ENCODE measurements at regions not wholly inside any gene's neighbourhood (a gene's known extent, or its start where the extent isn't known, plus 50 kb on each side); places are given as distances from the start of the nearest gene placed in this dataset.

DNA sequence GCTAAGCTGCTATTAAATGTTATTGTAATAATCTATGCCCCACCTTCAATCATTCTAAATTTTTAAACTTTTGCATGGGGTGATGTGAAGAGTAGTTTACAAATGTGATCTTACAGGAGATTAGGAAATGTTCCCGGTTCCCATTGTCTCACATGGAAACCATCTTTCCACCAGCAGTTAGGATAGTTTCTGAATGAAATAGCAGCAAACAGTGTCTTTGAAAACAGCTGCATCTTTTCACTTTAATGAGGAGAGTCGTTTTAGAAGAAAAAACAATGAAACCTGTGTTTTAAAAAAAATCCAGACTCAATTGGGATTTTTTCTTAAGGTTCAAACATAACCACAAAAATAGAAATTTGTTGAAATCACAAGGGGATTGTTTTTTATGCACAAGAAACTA is 134.2 kb downstream of the TLR5 start:
- TF ChIP-seq GATA2 (IDR thresholded peaks at IDR 0.05; ENCODE audit: low read depth, low read length) = no peak
- no peak for TF ChIP-seq GATA3 (IDR thresholded peaks at IDR 0.05; ENCODE audit: low read depth, low read length)

DNA sequence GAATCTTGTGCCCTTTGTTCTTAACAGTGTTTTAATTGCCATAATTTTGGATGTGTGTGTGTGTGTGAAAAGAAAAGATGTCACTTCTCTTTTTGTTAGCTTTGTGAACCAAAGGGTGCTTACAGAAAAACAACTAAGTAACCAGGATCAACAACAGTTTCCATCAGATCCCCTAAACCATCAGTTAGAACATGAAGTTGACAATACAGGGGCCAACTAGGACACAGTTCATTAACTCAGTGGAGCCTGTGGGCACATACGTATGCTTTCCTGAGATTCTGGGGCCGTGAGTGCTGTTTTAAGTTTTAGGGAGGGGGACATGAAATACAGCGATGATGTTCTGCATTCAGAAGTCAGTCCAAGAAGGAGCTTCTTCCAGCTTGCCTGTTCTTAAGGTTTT is 133.6 kb downstream of the TLR5 start:
- TF ChIP-seq GATA2 (IDR thresholded peaks at IDR 0.05; ENCODE audit: low read depth, low read length) = no peak
- TF ChIP-seq GATA3 (IDR thresholded peaks at IDR 0.05; ENCODE audit: low read depth, low read length) = no peak

DNA sequence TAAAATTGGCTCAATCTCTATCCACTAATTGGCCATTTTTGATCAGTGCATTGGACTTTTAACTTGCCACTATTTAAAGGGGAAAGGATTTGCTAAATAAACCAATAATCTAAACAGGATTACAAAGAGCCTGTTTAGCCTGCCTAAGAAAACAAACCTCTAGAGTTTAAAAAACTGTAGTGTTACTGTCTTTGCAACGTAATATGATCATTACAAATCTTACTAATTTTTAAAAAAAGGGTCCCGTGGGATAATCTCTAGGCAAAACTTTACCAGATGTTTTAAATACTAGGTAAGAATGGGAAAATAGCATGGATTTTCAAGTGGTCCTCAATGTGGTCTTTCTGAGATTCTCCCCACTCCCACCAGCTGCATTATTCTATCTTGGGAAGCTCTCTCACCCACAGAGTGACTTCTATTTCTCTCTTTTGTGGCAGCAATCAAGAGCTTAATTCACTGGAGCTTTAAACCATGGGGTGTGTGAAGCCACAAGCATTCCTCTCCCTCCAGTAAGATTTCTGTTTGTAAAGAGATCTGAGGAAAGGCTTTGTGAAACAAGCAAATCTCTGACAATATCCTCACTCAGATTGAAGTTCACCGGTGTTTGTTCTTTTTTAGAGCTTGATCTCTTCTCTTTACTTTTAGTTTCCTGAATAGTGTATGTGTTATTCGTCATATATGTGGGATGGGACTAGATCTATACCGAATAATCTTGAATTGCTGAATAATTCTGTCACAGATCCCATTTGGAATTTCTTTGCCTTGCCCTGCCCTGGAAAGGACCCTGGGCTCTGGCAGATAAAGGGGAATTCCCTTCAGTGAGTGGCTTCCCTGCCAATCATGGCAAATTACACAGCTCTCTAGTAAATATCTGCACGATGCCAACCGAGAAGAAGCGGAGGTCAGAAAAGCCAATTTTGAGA is 132.2 kb downstream of the TLR5 start:
- TF ChIP-seq GATA3 (IDR thresholded peaks at IDR 0.05; ENCODE audit: low read depth, low read length) (no peak), GATA2 (IDR thresholded peaks at IDR 0.05; ENCODE audit: low read depth, low read length) (no peak)

GRCh38 chr1:223011505-223011856 is 131.6 kb downstream of the TLR5 start:
- TF ChIP-seq GATA2 (IDR thresholded peaks at IDR 0.05; ENCODE audit: low read depth, low read length) (no peak), GATA3 (IDR thresholded peaks at IDR 0.05; ENCODE audit: low read depth, low read length) (no peak)

DNA sequence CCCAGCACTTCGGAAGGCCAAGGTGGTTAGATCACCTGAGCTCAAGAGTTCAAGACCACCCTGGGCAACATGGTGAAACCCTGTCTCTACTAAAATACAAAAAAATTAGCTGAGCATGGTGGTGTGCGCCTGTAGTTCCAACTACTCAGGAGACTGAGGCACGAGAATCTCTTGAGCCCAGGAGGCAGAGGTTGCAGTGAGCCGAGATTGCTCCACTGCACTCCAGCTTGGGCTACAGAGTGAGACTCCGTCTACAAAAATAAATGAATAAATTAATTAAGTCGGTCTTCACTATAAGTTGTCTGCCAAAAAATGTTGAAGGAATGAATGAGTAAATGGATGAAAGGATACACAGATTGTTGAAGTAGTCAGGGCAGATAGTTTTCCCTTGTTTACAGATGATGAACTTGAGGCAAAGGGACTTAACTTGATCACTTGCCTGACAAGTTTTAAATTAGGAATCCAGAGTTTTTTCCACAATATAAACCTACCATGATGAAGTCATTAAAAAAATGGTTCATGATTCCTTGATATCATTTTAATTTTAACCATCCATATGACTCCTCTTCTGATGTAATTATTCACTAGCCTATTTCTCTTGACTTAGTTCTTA is 130.8 kb downstream of the TLR5 start:
- TF ChIP-seq GATA3 (IDR thresholded peaks at IDR 0.05; ENCODE audit: low read depth, low read length) = no peak
- TF ChIP-seq GATA2 (IDR thresholded peaks at IDR 0.05; ENCODE audit: low read depth, low read length) = no peak

GRCh38 chr1:223012938-223013337 is 130.1 kb downstream of the TLR5 start:
- TF ChIP-seq GATA2 (IDR thresholded peaks at IDR 0.05; ENCODE audit: low read depth, low read length) (no peak), GATA3 (IDR thresholded peaks at IDR 0.05; ENCODE audit: low read depth, low read length) (no peak)

- TF ChIP-seq GATA3 (IDR thresholded peaks at IDR 0.05; ENCODE audit: low read depth, low read length) (no peak), GATA2 (IDR thresholded peaks at IDR 0.05; ENCODE audit: low read depth, low read length) (no peak)
Measured at GRCh38 chr1:223014142-223014873, 128.7 kb downstream of the TLR5 start.

DNA sequence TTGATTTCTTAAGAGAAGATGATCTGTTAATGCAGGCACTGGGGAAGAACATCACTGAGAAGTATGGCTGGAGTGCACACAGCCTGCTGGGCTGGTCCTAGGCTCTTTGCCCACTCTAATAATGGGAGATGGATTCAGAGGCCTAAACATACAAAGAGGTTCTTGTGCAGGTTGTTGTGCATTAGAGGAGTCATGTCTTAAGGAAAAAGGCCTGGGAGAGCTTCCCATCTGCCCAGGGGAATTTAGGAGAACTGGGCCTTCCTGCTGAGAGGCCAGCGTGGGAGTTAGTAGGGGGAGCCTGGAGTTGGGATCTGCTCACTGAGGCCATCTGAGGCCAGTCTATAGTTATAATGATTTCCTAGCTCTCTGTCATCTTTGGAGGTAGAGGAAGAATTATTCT is 126.7 kb downstream of the TLR5 start:
- no peak for TF ChIP-seq GATA2 (IDR thresholded peaks at IDR 0.05; ENCODE audit: low read depth, low read length)
- TF ChIP-seq GATA3 (IDR thresholded peaks at IDR 0.05; ENCODE audit: low read depth, low read length) = no peak

DNA sequence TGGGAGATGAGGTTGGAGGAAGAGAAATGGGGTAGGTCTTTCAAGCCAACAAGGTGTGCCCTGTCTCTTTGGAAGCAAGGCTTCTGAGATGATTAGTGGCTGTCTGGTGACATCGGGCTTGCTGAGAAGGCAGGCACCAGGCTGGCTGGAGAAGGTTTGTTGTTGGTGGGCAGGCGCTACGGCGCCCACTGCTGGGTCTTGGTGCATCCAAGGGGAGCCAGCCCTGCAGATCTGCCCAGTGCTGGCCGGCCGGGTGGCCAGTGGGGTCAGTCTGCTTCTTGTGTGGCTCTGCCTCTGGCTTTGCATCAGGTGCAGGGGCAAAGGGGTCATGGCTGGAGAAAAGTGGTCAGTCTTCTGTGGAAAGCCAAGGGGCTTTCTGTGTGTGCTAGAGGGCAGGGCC is 126.2 kb downstream of the TLR5 start:
- TF ChIP-seq GATA3 (IDR thresholded peaks at IDR 0.05; ENCODE audit: low read depth, low read length) (no peak), GATA2 (IDR thresholded peaks at IDR 0.05; ENCODE audit: low read depth, low read length) (no peak)

- TF ChIP-seq GATA3 (IDR thresholded peaks at IDR 0.05; ENCODE audit: low read depth, low read length) (no peak), GATA2 (IDR thresholded peaks at IDR 0.05; ENCODE audit: low read depth, low read length) (no peak)
Measured at GRCh38 chr1:223017291-223017690, 125.8 kb downstream of the TLR5 start.

DNA sequence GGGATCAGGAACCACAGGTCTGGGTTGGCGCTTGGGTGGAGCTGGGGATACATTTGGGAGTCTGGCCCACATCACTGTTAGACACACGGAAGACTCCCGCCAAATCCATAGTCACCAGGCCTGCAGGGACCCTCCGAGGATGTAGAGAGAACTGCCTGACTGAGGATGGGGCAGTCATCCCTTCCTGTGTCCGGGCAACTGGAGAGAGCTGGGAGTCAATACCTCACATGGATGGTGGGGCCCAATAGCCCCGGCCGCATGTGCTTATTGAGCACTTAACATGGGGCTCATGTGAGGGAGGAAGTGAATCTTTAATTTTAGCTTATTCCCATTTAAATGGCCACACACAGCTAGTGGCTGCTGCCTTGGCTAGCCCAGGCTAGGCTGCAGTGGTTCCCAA is 124.5 kb downstream of the TLR5 start:
- no peak for TF ChIP-seq GATA2 (IDR thresholded peaks at IDR 0.05; ENCODE audit: low read depth, low read length)
- TF ChIP-seq GATA3 (IDR thresholded peaks at IDR 0.05; ENCODE audit: low read depth, low read length) = no peak

DNA sequence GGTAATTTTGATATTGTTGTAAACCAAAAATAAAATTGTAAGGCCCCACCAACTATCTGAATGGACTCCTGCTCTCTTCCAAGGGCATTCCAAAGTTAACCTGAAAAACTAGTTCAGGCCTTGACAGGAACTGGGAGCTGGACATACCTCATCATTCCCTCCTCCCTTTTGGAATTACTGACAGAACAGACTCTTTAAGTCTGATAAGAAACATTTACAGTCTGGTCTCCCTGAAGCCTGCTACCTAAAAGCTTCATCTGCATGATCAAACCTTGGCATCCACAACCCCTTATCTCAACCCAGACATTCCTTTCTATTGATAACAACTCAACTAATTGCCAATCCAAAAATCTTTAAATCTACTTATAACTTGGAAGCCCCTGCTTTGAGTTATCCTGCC is 123.8 kb downstream of the TLR5 start:
- no peak for TF ChIP-seq GATA3 (IDR thresholded peaks at IDR 0.05; ENCODE audit: low read depth, low read length)

DNA sequence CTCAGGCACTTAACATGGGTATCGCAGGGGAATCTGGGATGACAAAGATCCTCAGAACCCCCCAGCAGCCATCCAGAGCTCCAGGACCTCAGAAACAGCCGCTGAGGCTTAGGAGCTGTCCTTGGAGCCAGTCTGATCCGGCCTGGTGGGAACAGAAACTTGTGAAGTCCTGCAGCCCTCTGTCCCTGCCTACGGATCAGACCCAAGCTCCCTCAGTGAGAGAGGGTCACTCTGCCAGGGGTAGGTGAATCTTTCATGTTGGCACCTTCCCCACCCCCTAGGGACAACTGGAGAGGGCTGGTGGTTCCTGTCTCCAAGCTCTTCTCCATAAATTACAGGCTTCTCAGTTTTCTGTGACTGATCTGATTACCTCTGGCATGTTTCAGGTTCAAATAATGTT is 122.3 kb downstream of the TLR5 start:
- TF ChIP-seq GATA2 (IDR thresholded peaks at IDR 0.05; ENCODE audit: low read depth, low read length) (no peak), GATA3 (IDR thresholded peaks at IDR 0.05; ENCODE audit: low read depth, low read length) (no peak)

DNA sequence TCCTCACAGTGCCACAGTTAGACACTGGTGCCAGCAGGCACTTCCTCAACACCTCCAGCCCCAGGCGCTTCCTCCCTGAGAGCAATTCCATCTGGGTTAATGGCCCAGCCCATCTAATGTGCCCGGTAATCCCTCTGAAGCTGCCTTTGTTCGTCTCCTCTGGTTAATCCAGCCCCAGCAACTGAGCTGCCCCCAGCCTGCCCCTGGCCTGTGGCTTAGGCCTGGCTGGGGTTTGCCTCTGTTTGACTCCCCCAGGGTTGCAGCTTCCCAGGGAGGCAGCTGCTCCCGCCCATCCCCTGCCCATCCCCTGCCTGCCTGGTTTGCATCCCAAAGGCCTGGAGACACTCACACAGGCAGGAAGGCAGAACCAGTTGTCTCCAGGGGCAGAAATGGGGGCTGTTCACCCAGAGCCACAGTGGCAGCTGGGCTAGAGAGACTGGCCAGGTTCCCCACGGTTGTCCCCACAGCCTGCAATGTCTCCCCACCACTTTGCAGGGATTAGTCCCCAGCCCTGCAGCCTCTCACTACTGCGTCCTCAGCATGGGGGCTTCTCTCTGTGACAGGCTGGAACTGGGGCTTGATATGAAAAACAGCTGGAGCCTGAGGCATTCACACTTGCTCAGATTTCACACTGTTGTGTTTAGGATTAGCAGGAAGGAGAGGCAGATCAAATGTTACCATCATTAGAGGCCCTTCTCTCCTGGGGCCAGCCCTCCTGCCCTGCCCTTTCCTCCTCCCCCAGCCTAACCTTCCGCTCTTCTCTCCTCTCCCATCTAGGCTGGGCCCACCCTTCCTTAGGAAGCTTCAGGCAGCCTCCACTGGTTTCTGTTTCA is 120.2 kb downstream of the TLR5 start:
- TF ChIP-seq GATA2 (IDR thresholded peaks at IDR 0.05; ENCODE audit: low read depth, low read length) (no peak), GATA3 (IDR thresholded peaks at IDR 0.05; ENCODE audit: low read depth, low read length) (no peak)
